Mesendoderm (in vitro differentiated cells): ENCODE measurements at regions not wholly inside any gene's neighbourhood (a gene's known extent, or its start where the extent isn't known, plus 50 kb on each side); places are given as distances from the start of the nearest gene placed in this dataset.

Experiments
- DNase-seq: peaks from one replicate; pipeline ENCODE4 v3.0.0; 2013
- H2AK5ac ChIP-seq: 2 replicates; pipeline ENCODE4 v1.6.1; 2013; ENCODE audit warnings: low read length, inconsistent platforms
- H2BK120ac ChIP-seq: 2 replicates; pipeline ENCODE4 v1.6.1; 2013; ENCODE audit warnings: low read depth, mild to moderate bottlenecking, low read length, moderate library complexity, mixed read lengths
- H2BK15ac ChIP-seq: replicated peaks from 2 replicates; pipeline ENCODE4 v1.6.1; 2013; ENCODE audit warnings: low read depth, mild to moderate bottlenecking, moderate library complexity
- H2BK5ac ChIP-seq: 2 replicates; pipeline ENCODE4 v1.6.1; 2013; ENCODE audit warnings: low read length, inconsistent platforms
- H3K18ac ChIP-seq: 2 replicates; pipeline ENCODE4 v1.6.1; 2013; ENCODE audit warnings: mild to moderate bottlenecking, low read length, mixed read lengths
- H3K23ac ChIP-seq: one replicate; pipeline ENCODE4 v1.6.1; 2013; ENCODE audit warnings: low read length
- H3K27ac ChIP-seq: 2 replicates; pipeline ENCODE4 v1.5.1; 2013; ENCODE audit warnings: low read depth, mild to moderate bottlenecking, inconsistent platforms, low read length, moderate library complexity
- H3K27me3 ChIP-seq: 2 replicates; pipeline ENCODE4 v1.6.1; 2013; ENCODE audit warnings: low read length, control low read depth, mild to moderate bottlenecking, inconsistent platforms; ENCODE audit not compliant: insufficient read depth, poor library complexity
- H3K36me3 ChIP-seq: 2 replicates; pipeline ENCODE4 v1.6.1; 2013; ENCODE audit warnings: low read length, inconsistent platforms; ENCODE audit not compliant: control insufficient read depth, insufficient read depth
- H3K4ac ChIP-seq: one replicate; pipeline ENCODE4 v1.6.1; 2013; ENCODE audit warnings: low read depth, mild to moderate bottlenecking, low read length, moderate library complexity
- H3K4me1 ChIP-seq: 2 replicates; pipeline ENCODE4 v1.6.1; 2013; ENCODE audit warnings: low read depth, low read length, inconsistent platforms; ENCODE audit not compliant: control insufficient read depth
- H3K4me2 ChIP-seq: 2 replicates; pipeline ENCODE4 v1.6.1; 2013; ENCODE audit warnings: low read length
- H3K4me3 ChIP-seq: 2 replicates; pipeline ENCODE4 v1.5.1; 2013; ENCODE audit warnings: mild to moderate bottlenecking, low read length
- H3K56ac ChIP-seq: one replicate; pipeline ENCODE4 v1.6.1; 2013; ENCODE audit warnings: low read length
- H3K79me1 ChIP-seq: 2 replicates; pipeline ENCODE4 v1.6.1; 2013; ENCODE audit warnings: low read length, inconsistent platforms
- H3K79me2 ChIP-seq: 2 replicates; pipeline ENCODE4 v1.6.1; 2013; ENCODE audit warnings: mild to moderate bottlenecking, low read length; ENCODE audit not compliant: control insufficient read depth, insufficient read depth
- H3K9ac ChIP-seq: 2 replicates; pipeline ENCODE4 v1.6.1; 2013; ENCODE audit warnings: low read length, inconsistent platforms
- H4K5ac ChIP-seq: one replicate; pipeline ENCODE4 v1.6.1; 2013; ENCODE audit warnings: low read length
- H4K8ac ChIP-seq: one replicate; pipeline ENCODE4 v1.6.1; 2013; ENCODE audit warnings: low read depth, mild to moderate bottlenecking, control low read depth, low read length, moderate library complexity
- WGBS: extraction: QIAGEN DNeasy Blood & Tissue Kit; methylation state at CpG from one replicate; pipeline ENCODE4 v1.1.7; 2013; ENCODE audit warnings: low lambda C conversion rate, missing lambda C conversion rate; ENCODE audit not compliant: insufficient coverage; ENCODE audit errors: extremely low coverage; 5-methylcytosine and 5-hydroxymethylcytosine counted together

- Histone ChIP-seq H3K27ac (no peak overlapping the region), H3K23ac (no peak overlapping the region)
- no CpG with 5 or more reads among the region's 2 CpGs for WGBS
Measured at GRCh38 chr5:167012123-167013034, 1279.1 kb upstream of the WWC1 start.

GRCh38 chr5:167014401-167015056, 1276.9 kb upstream of the WWC1 start:
- Histone ChIP-seq H3K4me3 (no peak overlapping the region), H3K4me1 (no peaks in the 10 kb centered on the region), H3K79me2 (no peaks in the 10 kb centered on the region), H4K5ac (no peak overlapping the region), H2AK5ac (no peak overlapping the region), H2BK120ac (no peak overlapping the region), H3K27me3 (no peaks in the 10 kb centered on the region), H3K9ac (no peak overlapping the region), H3K23ac (no peak overlapping the region), H2BK15ac (no peak overlapping the region), H4K8ac (no peak overlapping the region), H3K27ac (no peak overlapping the region), H3K79me1 (no peaks in the 10 kb centered on the region), H2BK5ac (no peak overlapping the region), H3K4me2 (no peak overlapping the region), H3K18ac (no peak overlapping the region), H3K36me3 (no peaks in the 10 kb centered on the region), H3K4ac (no peak overlapping the region), H3K56ac (no peak overlapping the region)
- no CpG with 5 or more reads among the region's 5 CpGs for WGBS
- DNase-seq = no peak

More at GRCh38 chr5:167012123-167013034, 1279.1 kb upstream of the WWC1 start:
- H4K8ac ChIP-seq = no peak overlapping the region
- H2AK5ac ChIP-seq = no peak overlapping the region
- H4K5ac ChIP-seq = no peak overlapping the region
- no peaks in the 10 kb centered on the region for H3K27me3 ChIP-seq
- H2BK120ac ChIP-seq = no peak overlapping the region
- no peak overlapping the region for H3K56ac ChIP-seq
- no peaks in the 10 kb centered on the region for H3K4me1 ChIP-seq
- H3K79me2 ChIP-seq = no peaks in the 10 kb centered on the region
- DNase-seq = no peak
- no peaks in the 10 kb centered on the region for H3K79me1 ChIP-seq
- H3K4ac ChIP-seq = no peak overlapping the region
- H3K18ac ChIP-seq = no peak overlapping the region
- H2BK5ac ChIP-seq = no peak overlapping the region
- no peaks in the 10 kb centered on the region for H3K36me3 ChIP-seq
- no peak overlapping the region for H3K4me3 ChIP-seq
- H2BK15ac ChIP-seq = no peak overlapping the region
- no peak overlapping the region for H3K9ac ChIP-seq
- no peak overlapping the region for H3K4me2 ChIP-seq

- DNase-seq = no peak
- H4K5ac ChIP-seq = no peak overlapping the region
- WGBS = no CpG with 5 or more reads among the region's 1 CpG
- no peaks in the 10 kb centered on the region for H3K79me1 ChIP-seq
- H3K4me1 ChIP-seq = no peaks in the 10 kb centered on the region
- H4K8ac ChIP-seq = no peak overlapping the region
- H3K23ac ChIP-seq = no peak overlapping the region
- H3K18ac ChIP-seq = no peak overlapping the region
- no peak overlapping the region for H3K4me3 ChIP-seq
- no peak overlapping the region for H2AK5ac ChIP-seq
- H3K56ac ChIP-seq = no peak overlapping the region
- H2BK15ac ChIP-seq = no peak overlapping the region
- no peak overlapping the region for H2BK5ac ChIP-seq
- no peaks in the 10 kb centered on the region for H3K79me2 ChIP-seq
- H3K4ac ChIP-seq = no peak overlapping the region
- no peak overlapping the region for H3K27ac ChIP-seq
- H2BK120ac ChIP-seq = no peak overlapping the region
- no peak overlapping the region for H3K4me2 ChIP-seq
- no peaks in the 10 kb centered on the region for H3K27me3 ChIP-seq
- no peak overlapping the region for H3K9ac ChIP-seq
- no peaks in the 10 kb centered on the region for H3K36me3 ChIP-seq
Measured at GRCh38 chr5:167020418-167020817, 1271.0 kb upstream of the WWC1 start.

GRCh38 chr5:167029488-167029887, 1262.0 kb upstream of the WWC1 start:
- no peak overlapping the region for H2BK120ac ChIP-seq
- no CpG with 5 or more reads among the region's 2 CpGs for WGBS

DNA sequence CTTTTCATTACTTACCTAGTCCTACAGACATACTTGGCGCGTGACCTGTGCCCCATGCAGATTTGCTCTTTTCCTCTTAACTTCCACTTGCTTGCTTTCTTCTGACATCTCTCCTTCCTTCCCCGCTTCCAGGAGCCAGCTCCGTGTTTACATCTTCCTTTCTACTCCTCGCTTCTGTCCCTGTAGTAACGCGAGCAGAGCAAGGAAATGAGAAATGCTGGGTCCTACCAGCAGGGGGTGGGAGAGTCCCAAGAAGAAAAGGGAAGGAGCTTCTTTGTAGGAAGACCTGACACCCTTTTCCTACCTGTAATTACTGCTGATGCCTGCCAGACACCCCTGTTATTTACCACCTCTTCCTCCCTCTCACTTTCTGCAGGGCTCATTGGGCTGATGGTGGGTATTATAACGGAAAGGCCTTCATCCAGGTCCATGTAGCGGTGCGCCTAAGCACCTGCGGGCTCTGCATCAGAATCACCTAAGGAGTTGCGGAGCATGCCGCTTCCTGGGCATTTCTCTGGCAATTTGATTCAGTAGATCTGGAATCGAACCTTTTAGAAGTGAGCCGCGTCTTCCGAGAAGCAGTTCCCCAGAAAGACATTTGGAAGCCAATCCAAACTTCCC, 1260.8 kb upstream of the WWC1 start:
- peak; percentile 86 for DNase-seq
- Histone ChIP-seq H3K4me3 (no peak overlapping the region), H2BK5ac (no peak overlapping the region), H3K9ac (no peak overlapping the region), H3K27me3 (no peaks in the 10 kb centered on the region), H3K4me1 (no peaks in the 10 kb centered on the region), H4K8ac (no peak overlapping the region), H3K4ac (no peak overlapping the region), H2AK5ac (no peak overlapping the region), H4K5ac (no peak overlapping the region), H3K18ac (no peak overlapping the region), H2BK120ac (no peak overlapping the region), H3K23ac (no peak overlapping the region), H3K56ac (no peak overlapping the region), H3K36me3 (no peaks in the 10 kb centered on the region), H3K27ac (no peak overlapping the region), H3K79me2 (no peaks in the 10 kb centered on the region), H3K79me1 (no peaks in the 10 kb centered on the region), H3K4me2 (no peak overlapping the region), H2BK15ac (no peak overlapping the region)
- WGBS = no CpG with 5 or more reads among the region's 17 CpGs

More at GRCh38 chr5:167029488-167029887, 1262.0 kb upstream of the WWC1 start:
- Histone ChIP-seq H3K23ac (no peak overlapping the region), H4K5ac (no peak overlapping the region), H4K8ac (peak overlapping the region; percentile 65), H3K4me2 (no peak overlapping the region), H2BK5ac (no peak overlapping the region), H3K4ac (no peak overlapping the region), H3K27me3 (no peaks in the 10 kb centered on the region), H3K4me1 (no peaks in the 10 kb centered on the region), H2BK15ac (no peak overlapping the region), H3K79me2 (no peaks in the 10 kb centered on the region), H3K27ac (no peak overlapping the region), H3K18ac (no peak overlapping the region), H3K4me3 (no peak overlapping the region), H3K56ac (no peak overlapping the region), H3K36me3 (no peaks in the 10 kb centered on the region), H2AK5ac (no peak overlapping the region), H3K79me1 (no peaks in the 10 kb centered on the region), H3K9ac (no peak overlapping the region)
- no peak for DNase-seq
